OCI-M1 (cell line): ENCODE measurements at regions not wholly inside any gene's neighbourhood (a gene's known extent, or its start where the extent isn't known, plus 50 kb on each side); places are given as distances from the start of the nearest gene placed in this dataset.
"Not testable (repeated sequence)": the region's sequence is repeated elsewhere in the genome, so short reads cannot be mapped to it uniquely, and the experiment has no call there.

Experiments
- DNase-seq: peaks from one replicate; lab custom pipeline; 2025; lab: John Stamatoyannopoulos, UW

GRCh38 chr5:100694100-100694499 is 158.9 kb downstream of the FAM174A start:
- no peak for DNase-seq

- DNase-seq: no peak
These were observed 162.8 kb downstream of the FAM174A start for GRCh38 chr5:100697970-100698369.

- DNase-seq: peak; percentile 58
These were observed 171.6 kb downstream of the FAM174A start for GRCh38 chr5:100706776-100707175.

- DNase-seq: peak; percentile 16
These were observed 173.5 kb downstream of the FAM174A start for GRCh38 chr5:100708645-100709171.

- DNase-seq: no peak
These were observed 174.6 kb downstream of the FAM174A start for GRCh38 chr5:100709771-100710170.

- DNase-seq: not testable (repeated sequence)
These were observed 179.6 kb downstream of the FAM174A start for GRCh38 chr5:100714780-100715179.

- DNase-seq: no peak
These were observed 180.4 kb downstream of the ST8SIA4 start for GRCh38 chr5:100722657-100723056.

- DNase-seq: no peak
These were observed 179.9 kb downstream of the ST8SIA4 start for GRCh38 chr5:100723229-100723628.

- no peak for DNase-seq
These were observed 177.0 kb downstream of the ST8SIA4 start for GRCh38 chr5:100726116-100726515.

GRCh38 chr5:100731768-100732167 is 171.3 kb downstream of the ST8SIA4 start:
- DNase-seq: peak; percentile 43

- peak; percentile 73 for DNase-seq
These were observed 156.4 kb downstream of the ST8SIA4 start for GRCh38 chr5:100746730-100747129.

GRCh38 chr5:100749771-100750284 is 153.3 kb downstream of the ST8SIA4 start:
- no peak for DNase-seq

- no peak for DNase-seq
These were observed 147.6 kb downstream of the ST8SIA4 start for GRCh38 chr5:100755435-100755834.
